ENCODE measurements at regions not wholly inside any gene's neighbourhood (a gene's known extent, or its start where the extent isn't known, plus 50 kb on each side); places are given as distances from the start of the nearest gene placed in this dataset.
"Not testable (repeated sequence)": the region's sequence is repeated elsewhere in the genome, so short reads cannot be mapped to it uniquely, and the experiment has no call there.

DNA sequence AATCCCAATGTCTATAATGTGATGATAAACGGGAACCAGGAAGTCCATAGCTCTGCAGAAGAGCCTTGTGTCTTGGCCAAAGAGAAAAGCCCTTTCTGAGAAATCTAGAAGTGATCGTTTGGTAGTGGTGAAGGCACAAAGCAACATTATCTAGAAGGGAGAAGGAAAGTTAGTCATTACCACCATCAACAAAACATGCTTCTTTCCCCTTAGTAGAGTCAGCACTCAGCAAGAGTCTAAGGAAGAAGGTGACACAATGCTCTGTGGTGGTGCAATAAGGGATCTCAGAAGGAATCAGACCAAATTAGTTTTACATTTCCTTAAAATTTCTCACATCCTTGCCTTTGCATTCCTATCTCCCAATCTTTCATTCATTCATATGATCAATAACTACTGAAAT is 134.4 kb upstream of the PRDX6 start:
- no peak for DNase-seq (ENCODE audit: low read depth, low spot score)

DNA sequence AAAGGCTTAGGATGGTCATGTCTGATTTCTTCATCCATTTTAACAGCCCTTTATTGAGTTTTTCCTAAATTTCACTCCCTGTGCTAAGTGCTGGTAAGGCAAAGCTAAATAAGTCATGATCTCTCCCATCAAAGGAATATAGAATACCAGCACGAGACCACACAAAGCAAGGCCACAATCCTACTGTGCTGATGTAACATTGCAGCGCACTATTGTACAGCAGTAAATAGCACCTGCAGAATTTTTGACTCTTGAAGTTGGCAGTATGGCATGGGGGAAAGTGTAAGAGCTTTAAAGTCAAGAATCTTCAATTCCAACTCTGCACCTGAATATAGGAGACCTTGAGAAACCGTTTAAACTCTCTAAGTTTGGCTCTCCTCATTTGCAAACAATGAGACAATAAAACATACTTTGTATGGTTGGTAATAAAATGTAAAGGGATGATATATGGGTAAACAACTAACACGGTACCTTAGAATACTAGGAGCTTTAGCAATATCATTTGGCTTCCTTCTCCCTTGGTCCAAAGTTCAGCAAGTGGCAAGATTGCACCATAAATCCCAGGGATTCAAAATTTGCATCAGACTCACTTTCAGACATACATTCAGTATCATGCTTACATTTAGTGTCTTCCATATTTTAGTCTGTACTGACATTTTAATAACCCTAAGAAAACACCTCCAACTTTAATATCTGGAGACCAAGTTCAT is 132.9 kb upstream of the PRDX6 start:
- no peak for DNase-seq (ENCODE audit: low read depth, low spot score)

DNA sequence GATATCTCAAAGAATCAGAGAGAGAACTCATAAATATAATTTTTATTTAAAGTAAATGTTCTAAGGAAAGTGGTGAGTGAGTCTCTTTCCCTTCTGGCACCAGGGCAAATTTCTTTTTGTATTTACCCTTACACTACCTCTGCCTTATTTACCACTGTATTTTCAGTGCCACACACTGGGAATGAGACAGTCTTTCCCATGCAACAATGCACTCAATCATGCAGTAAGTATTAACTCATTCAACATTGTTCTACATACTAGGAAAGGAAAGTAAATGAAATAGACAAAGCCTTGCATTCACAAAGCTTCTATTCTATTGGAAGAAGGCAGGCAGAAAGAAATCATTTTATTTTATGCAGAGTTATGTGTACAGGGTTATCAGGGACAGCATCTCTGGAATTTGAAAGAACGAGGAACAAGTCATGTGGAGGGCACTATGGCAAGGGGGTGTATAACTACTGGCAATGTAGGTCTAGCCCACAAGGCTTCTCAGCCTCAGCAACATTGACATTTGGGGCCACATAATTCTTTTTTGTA is 129.8 kb upstream of the PRDX6 start:
- DNase-seq (ENCODE audit: low read depth, low spot score) = no peak

DNA sequence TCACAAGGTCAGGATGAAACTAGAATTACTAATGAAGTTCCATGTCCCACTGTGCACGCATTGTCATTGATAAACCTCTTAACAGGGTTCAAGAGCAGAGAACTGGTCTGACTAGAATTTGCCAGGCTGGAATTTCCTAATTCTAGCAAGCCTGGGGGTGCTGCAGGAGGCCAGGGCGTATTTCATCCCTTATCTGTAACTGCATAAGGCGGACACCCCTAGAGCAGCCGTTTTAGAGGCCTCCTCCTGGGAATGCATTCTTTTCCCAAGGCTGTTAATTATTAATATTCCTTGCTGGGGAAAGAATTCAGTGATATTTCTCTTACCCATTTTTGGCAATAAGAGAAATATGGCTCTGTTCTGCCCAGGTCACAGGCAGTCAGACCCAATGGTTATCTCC is 124.5 kb upstream of the PRDX6 start:
- not testable (repeated sequence) for DNase-seq (ENCODE audit: low read depth, low spot score)

DNA sequence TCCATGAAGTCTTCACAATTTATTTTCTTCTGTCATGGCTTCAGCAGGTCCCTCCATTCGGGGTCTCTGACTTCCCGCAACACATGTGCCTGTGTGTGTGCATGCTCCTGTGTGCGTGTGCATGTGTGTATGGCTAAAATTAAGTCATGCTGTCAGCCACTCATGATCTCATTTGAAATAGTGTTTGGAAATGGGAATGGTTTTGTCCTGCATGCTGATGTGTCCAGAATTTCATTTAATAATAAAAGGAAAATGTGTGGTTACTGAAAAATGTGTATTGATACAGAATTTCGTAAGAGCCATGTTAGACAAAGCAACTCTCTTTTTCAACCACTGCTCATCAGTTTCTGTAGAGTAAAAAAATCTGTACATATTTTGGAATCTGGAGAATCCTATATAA is 123.8 kb upstream of the PRDX6 start:
- no peak for DNase-seq (ENCODE audit: low read depth, low spot score)

DNA sequence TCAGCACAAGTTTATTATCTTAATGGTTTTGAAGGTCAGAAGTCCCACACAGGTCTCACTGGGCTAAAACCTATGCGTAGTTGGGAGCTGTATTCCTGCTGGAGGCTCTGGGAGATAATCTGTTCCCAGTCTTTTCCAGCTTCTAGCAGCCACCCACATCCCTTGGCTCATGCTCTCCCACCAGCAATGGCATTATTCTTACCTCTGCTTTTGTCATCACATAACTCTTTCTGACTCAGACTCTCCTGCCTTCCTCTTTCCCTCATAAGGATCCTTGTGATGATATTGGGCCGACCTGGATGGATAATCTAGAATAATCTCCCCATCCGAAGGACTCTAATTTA is 122.2 kb upstream of the PRDX6 start:
- DNase-seq (ENCODE audit: low read depth, low spot score) = no peak

DNA sequence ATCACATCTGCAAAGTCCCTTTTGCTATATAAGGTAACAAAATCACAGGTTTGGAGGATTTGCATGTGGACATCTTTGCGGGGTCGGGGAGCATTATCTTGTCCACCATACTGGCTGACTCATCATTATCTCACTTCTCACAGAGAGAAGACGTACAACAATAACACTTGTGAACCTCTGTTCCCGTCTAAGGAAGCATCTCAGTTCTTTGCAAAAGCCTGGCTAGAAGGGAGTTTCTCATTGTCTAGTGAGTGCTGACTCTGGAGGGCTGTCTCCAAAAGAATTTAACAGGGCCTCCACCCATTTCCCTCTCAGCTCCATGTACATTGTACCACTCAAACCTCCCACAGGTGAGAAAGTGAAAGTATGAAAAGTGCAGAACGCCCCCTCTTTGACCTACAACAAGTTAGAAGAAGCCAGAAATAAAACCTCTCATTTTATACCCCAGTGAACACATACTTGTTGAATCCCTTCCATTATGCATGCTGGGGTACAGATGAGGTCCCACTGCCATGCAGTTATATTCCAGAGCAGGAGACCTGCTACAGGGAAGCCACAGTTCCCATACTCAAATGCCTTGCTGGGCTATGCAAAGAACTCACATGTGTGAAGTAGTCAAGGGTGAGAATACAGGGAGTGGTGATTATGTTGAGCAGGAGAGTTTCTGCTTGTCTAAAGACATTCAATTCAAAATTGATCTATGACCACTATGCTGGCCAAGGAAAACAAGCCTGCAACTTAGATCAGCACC is 121.7 kb upstream of the PRDX6 start:
- no peak for DNase-seq (ENCODE audit: low read depth, low spot score)

DNA sequence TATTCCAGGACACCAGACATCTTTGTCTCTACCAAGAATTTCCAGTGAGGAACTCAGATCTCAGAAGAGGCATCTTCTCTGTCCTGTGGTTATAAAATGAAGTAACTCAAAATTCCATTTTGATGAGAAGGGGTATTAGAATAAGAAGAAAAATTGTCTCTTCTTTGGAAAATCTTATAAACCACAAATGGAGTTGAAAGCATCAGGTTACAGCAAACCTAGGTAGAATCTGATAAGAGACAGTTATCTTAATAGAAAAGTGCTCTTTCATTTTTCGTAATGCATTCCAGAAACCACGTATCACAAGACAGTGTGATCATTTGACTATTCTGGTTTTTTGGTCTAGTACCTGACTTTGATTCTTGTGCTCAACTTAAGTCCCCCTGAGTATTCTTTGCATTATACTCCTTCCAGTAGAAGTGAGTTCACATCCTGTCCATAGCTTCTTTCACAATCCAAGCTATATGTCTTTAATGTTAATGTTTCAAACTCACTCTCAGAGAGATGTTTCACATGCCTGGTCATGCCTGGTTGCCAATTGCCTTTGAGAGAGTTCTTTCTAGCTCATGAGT is 120.9 kb upstream of the PRDX6 start:
- DNase-seq (ENCODE audit: low read depth, low spot score) = no peak

DNA sequence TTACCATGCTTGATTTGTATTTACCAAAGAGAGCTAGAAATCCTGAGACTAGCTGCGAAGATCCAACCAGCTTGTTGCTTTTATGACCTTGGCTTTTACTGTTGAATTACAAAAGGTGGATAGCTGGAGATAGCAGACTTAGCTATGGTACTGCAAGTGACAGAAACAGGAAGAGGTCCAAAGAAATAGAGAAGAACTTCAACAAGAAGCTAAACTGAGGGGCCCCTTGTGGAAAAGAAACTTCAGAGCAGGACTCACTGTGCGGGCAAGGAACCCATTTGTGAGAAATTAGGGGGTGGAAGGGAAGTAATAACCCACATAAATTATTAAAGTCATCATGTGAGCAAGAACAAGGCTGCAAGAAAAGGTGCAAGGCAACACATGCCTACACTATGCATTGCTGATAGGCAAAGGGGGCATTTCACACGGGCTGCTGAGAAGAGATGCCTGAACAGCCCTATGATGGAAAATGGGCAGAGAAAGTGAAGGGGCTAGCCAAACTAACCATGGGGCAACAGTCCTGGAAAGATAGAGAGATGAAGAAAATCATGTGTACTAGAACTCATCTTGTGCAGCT is 116.6 kb upstream of the PRDX6 start:
- DNase-seq (ENCODE audit: low read depth, low spot score) = no peak

DNA sequence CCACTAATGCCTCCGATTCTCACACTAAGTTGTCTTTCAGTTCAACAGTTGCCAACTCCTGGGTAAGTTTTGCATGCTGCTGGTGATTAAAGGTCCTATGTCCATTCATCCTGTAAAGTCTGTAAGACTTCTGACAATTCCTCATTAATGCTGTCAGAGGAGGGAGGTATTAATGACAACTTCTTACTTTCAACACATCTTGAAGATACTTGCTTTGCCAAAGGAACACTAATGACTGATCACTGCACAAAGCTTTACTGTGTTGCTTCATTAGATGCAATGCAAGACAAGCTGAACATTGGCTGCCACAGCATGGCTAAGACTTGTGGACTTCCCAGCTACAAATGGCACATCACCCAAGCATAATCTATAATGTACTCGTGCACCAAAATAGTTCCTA is 114.6 kb upstream of the PRDX6 start:
- DNase-seq (ENCODE audit: low read depth, low spot score) = no peak

DNA sequence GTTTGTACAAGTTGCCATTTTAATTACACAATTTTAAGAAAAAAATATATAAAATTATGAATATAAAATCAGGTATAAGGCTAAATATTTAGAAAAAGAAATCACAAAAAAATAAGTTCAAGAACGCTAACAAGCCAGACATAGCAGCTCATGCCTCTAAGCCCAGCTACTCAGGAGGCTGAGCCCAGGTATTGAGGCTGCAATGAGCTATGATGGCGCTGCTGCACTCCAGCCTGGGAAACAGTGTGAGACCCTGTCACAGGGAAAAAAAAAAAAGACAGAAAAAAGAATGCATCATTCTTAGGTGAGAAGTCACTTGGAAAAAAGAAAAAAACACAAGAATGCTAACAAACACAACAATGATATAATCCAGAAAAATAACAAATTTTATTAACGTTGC is 112.3 kb upstream of the PRDX6 start:
- no peak for DNase-seq (ENCODE audit: low read depth, low spot score)

DNA sequence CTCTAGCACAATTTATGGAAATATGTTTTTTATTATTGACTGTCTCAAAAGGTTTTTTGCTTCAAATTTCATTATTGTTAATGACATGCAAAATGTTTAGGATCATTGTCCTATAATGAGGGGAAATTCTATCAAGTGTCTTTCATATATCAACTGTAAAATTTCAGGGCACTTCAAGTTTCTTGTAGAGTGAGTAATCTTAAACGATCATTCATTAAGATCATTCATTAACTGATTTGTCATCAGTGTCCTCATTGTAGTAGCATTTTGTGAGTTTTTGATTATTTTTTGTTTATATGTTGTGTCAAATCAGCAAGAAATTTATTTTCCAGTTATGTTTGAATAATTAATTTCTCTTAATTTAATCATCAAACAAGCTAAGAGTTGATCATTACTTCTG is 111.8 kb upstream of the PRDX6 start:
- DNase-seq (ENCODE audit: low read depth, low spot score) = no peak

DNA sequence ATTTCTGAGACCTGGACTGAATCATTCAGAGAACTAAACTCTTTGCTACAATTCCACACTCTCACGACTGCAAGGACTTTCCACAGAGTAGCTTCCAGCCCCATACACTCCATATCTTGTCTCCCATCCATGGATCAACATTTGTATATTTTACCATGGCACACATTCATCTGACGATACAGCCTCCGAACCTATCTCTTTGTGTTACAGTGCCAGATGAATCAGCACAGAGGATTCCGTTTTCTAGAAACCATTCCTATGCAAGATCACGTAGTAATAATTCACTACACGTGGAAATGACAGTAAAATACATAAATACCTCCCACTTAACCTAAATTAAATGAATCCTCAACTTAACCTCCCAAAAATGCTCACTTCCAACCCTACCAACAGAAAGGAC is 110.0 kb upstream of the PRDX6 start:
- no peak for DNase-seq (ENCODE audit: low read depth, low spot score)

DNA sequence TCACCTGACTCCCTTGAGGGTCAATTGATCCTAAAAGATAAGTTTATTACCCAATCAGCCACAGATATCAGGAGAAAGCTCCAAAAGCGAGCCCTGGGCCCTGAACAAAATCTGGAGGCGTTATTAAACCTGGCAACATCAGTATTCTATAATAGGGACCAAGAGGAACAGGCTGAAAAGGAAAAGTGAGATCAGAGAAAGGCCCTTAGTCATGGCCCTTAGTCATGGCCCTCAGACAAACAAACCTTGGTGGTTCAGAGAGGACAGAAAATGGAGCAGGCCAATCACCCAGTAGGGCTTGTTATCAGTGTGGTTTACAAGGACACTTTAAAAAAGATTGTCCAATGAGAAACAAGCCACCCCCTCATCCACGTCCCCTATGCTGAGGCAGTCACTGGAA is 106.5 kb upstream of the PRDX6 start:
- not testable (repeated sequence) for DNase-seq (ENCODE audit: low read depth, low spot score)

DNA sequence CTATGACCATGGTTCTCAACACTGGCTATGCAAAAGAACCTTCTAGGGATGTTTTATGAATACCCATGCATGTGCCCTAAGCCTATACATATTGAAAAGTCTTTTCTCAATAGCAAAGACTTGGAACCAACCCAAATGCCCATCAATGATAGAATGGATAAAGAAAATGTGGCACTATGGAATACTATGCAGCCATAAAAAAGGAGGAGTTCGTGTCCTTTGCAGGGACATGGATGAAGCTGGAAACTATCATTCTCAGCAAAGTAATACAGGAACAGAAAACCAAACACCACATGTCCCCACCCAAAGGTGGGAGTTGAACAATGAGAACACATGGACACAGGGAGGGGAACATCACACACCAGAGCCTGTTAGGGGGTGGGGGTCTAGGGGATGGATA is 101.1 kb upstream of the PRDX6 start:
- not testable (repeated sequence) for DNase-seq (ENCODE audit: low read depth, low spot score)

DNA sequence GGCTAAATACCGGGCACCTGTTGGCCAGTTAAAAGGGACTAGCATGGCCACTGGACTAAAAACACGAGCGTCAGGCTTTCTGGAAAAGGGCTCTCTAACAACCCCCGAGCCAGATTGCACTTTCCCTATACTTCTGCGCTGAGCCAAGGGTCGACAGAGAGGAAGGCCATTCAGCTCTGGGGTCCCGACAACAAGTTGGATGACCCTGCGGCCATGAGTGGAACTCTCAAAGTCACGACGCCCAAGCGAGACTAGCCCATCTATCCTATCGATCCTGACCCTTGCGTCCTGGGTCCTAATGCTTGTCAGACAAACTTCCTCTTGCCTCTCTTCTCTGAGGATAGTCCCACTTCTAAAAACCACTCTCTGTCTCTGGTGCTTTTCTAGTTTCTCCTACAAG is 99.9 kb upstream of the PRDX6 start:
- DNase-seq (ENCODE audit: low read depth, low spot score) = no peak

DNA sequence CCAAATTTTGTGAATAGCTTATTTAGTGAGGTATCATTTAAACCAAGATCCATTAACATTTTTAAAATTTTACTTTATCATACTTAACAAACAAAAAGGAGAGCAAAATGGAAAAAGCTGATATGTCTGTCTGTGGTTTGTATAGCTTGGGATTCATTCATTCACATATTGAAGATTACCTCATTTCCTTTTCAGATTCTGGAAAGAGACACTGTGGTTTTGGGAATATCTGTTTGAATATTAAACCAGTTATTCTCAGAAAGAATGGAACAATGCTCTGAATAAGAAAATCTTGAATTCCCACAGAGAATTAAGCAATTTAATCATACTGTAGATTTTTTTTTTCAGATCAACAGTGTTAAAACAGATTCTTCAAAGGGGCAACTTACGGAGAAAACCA is 93.8 kb upstream of the PRDX6 start:
- no peak for DNase-seq (ENCODE audit: low read depth, low spot score)

DNA sequence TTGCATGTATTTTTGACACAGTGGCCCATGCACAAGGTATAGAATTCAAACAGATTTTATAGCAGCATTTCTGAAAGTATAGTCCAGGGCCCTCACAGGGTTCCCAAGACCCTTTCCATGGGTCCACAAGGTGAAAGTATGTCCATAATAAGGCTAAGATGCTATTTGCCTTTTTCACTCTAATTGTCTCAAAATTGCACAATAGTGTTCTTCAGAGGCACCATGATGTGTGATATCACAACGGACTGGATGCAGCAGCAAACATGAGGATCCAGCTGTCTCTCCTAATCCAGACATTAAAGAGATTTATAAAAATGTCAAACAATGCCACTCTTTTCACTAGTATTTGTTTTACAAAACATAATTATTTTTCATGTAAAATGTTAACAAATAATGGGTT is 88.8 kb upstream of the PRDX6 start:
- no peak for DNase-seq (ENCODE audit: low read depth, low spot score)

DNA sequence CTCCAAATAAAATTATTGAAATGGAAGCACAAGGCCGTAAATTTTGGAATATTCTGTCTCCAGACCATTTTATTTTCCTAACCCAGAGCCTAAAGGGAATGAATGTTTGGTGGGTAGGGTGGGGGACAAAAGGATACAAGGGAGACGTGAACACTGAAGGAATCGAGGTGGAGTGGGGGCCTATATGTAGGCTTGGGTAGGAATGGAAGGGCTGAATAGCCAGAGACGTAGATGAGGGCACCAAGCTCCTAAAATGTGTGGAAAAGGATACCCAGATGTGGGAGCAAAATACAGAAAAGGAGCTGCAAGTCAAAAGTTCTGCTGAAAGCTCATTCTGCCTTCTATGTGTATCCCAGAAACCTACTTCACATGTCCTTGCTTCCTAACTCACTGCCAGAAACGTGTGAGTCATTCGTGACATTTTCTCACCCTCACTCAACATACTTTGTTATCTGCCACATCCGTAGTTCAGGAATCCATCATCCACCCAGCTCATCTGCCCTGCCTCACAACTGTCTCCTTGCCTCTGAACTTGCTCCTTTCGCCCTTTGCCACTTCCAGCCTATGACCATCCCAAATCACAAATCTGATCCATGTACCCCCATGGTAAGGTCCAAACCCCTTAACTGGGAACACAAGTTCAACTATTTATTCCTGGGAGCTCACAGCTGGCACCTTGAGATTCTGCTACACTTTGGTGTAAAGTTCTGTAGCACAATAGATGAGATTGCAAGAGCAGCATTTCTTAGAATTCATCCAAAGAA is 84.1 kb upstream of the PRDX6 start:
- DNase-seq (ENCODE audit: low read depth, low spot score) = no peak

DNA sequence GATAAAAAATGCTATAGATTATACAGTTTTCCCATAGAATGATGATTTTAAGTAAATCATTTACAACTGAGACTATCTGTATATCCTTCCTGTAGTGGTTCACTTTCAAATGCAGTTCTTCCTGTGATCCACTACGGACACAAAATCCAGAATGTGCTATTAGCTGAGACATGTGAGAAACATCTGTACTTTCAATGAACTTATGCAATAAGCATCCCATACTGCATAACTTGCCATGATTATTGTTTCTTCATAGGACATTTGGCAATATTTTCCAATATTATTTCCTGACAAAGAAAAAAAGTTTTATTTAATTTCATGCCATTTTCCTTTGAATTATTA is 83.5 kb upstream of the PRDX6 start:
- no peak for DNase-seq (ENCODE audit: low read depth, low spot score)

DNA sequence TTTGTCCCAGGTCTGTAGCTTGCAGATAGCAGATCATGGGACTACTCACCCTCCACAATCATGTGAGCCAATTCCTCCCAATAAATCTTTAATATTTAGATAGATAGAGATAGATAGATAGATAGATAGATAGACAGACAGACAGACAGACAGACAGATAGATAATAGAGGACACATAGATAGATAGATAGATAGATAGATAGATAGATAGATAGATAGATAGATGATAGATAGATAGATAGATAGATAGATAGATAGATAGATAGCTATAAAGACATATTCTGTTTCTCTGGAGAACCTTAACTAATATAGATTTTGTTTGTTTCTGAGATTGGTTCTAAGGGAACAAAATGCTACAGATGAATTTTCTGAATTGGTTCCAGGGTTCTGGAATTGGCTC is 82.3 kb upstream of the PRDX6 start:
- not testable (repeated sequence) for DNase-seq (ENCODE audit: low read depth, low spot score)

DNA sequence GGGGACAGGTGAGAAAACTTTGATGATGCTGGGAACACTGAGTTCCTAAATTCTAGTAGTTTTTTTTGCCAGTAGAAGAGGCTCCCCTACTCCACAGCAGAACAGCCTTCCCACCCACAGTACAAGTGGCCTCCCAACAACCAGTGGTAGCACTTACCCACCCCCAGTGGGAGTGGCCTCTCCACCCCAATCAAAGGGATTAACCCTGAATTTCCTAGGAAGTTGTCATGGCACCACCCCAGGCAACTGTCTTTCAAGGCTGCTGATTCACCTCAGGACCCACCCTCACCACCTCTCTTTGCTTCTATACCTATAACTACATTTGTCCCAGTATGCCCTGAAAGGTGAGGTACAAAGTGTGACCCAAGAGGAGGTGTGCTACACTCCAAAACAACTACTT is 81.4 kb upstream of the PRDX6 start:
- DNase-seq (ENCODE audit: low read depth, low spot score) = no peak

Data from brain pericyte (primary cell).